GM18508 (cell line): ENCODE measurements at regions not wholly inside any gene's neighbourhood (a gene's known extent, or its start where the extent isn't known, plus 50 kb on each side); places are given as distances from the start of the nearest gene placed in this dataset.

ENCODE experiments used
- ATAC-seq: cut with Tn5 transposase; IDR thresholded peaks from one replicate; pipeline ENCODE4 v1.9.1; 2021; ENCODE audit warnings: moderate number of reproducible peaks; ENCODE audit not compliant: insufficient read depth, unreplicated experiment

- ATAC-seq: no peak
These were observed 316.9 kb upstream of the TLE3 start for GRCh38 chr15:70414626-70415025.

- ATAC-seq: no peak
These were observed 315.1 kb upstream of the TLE3 start for GRCh38 chr15:70412794-70413193.

GRCh38 chr15:70411143-70411863 lies 313.6 kb upstream of the TLE3 start:
- no peak for ATAC-seq

GRCh38 chr15:70410371-70410985 lies 312.8 kb upstream of the TLE3 start:
- no peak for ATAC-seq

- ATAC-seq: no peak
These were observed 311.7 kb upstream of the TLE3 start for GRCh38 chr15:70409388-70409787.

GRCh38 chr15:70407955-70408354 lies 310.2 kb upstream of the TLE3 start:
- ATAC-seq: no peak

GRCh38 chr15:70407336-70407670 lies 309.6 kb upstream of the TLE3 start:
- no peak for ATAC-seq

- no peak for ATAC-seq
These were observed 309.1 kb upstream of the TLE3 start for GRCh38 chr15:70406617-70407335.

GRCh38 chr15:70401709-70402108 lies 304.0 kb upstream of the TLE3 start:
- no peak for ATAC-seq

- no peak for ATAC-seq
These were observed 303.2 kb upstream of the TLE3 start for GRCh38 chr15:70400766-70401541.

GRCh38 chr15:70399204-70399603 lies 301.5 kb upstream of the TLE3 start:
- no peak for ATAC-seq

- no peak for ATAC-seq
These were observed 301.0 kb upstream of the TLE3 start for GRCh38 chr15:70398694-70399093.

- ATAC-seq: no peak
These were observed 299.1 kb upstream of the TLE3 start for GRCh38 chr15:70396807-70397206.

- no peak for ATAC-seq
These were observed 297.4 kb upstream of the TLE3 start for GRCh38 chr15:70395164-70395563.

- no peak for ATAC-seq
These were observed 293.0 kb upstream of the TLE3 start for GRCh38 chr15:70390723-70391122.

GRCh38 chr15:70387993-70388392 lies 290.3 kb upstream of the TLE3 start:
- ATAC-seq: no peak

- no peak for ATAC-seq
These were observed 289.4 kb upstream of the TLE3 start for GRCh38 chr15:70387081-70387480.

GRCh38 chr15:70385711-70386110 lies 288.0 kb upstream of the TLE3 start:
- no peak for ATAC-seq

GRCh38 chr15:70385052-70385451 lies 287.3 kb upstream of the TLE3 start:
- no peak for ATAC-seq

- no peak for ATAC-seq
These were observed 286.1 kb upstream of the TLE3 start for GRCh38 chr15:70383856-70384255.
